GM12878 (cell line): ENCODE measurements at regions not wholly inside any gene's neighbourhood (a gene's known extent, or its start where the extent isn't known, plus 50 kb on each side); places are given as distances from the start of the nearest gene placed in this dataset.

ENCODE experiments used
- ATAC-seq: fragments of 200-7000 bp; cut with Tn5 transposase; 3 replicates; pipeline ENCODE4 v1.9.1; 2020; ENCODE audit warnings: mild to moderate bottlenecking, moderate library complexity
- BruUV-seq: library from RNA; stranded (reverse); fragments of 400-500 nt; replicated peaks from 2 replicates; lab custom pipeline; 2021; lab: Mats Ljungman, UMichigan
- CTCF ChIA-PET: fragments of 300-600 bp; sonication (Branson Sonifier 250); formaldehyde crosslinking; extraction: SDS; loops from one replicate; lab custom pipeline; 2021; ENCODE audit warnings: inconsistent platforms; lab: Yijun Ruan, JAX
- POLR2A ChIA-PET: fragments of 350-600 bp; formaldehyde crosslinking; extraction: SDS; loops from one replicate; lab custom pipeline; 2021; ENCODE audit warnings: inconsistent platforms; lab: Charles Lee
- RAD21 ChIA-PET: fragments of 300-600 bp; sonication (Branson Sonifier 250); formaldehyde crosslinking; loops from one replicate; lab custom pipeline; 2023; ENCODE audit warnings: antibody characterized with exemption; ENCODE audit not compliant: unreplicated experiment; lab: Charles Lee
- SMC1A ChIA-PET: fragments of 300-600 bp; sonication (Branson Sonifier 250); formaldehyde crosslinking; loops from one replicate; lab custom pipeline; 2023; ENCODE audit not compliant: unreplicated experiment, uncharacterized antibody; lab: Charles Lee
- DNase-seq: peaks from one replicate; pipeline ENCODE4 v3.0.0-alpha.2; 2011; ENCODE audit warnings: low read depth, low spot score
- FAIRE-seq: peaks from 3 replicates; lab custom pipeline; 2011; peaks lifted over from hg19 to GRCh38; lab: Jason Lieb, UNC
- H2AFZ ChIP-seq: 2 replicates; pipeline ENCODE4 v1.6.0; 2011; ENCODE audit warnings: low read depth, low read length, control low read depth; ENCODE audit not compliant: control insufficient read depth
- H3K27ac ChIP-seq: 2 replicates; pipeline ENCODE4 v1.5.1; 2011; ENCODE audit warnings: control low read depth; ENCODE audit not compliant: control insufficient read depth, insufficient read depth
- H3K27me3 ChIP-seq, 2 experiments: replicated peaks in 1 of 2; 2 replicates each; pipeline versions ENCODE4 v1.6.0 to v1.6.1; 2011; ENCODE audit warnings: low read length in 1 of 2; ENCODE audit not compliant: control insufficient read depth in 2 of 2, insufficient read depth in 2 of 2
- H3K36me3 ChIP-seq, 2 experiments: 2 replicates each; pipeline ENCODE4 v1.5.1; 2011; ENCODE audit warnings: low read length in 1 of 2; ENCODE audit not compliant: control insufficient read depth in 2 of 2, insufficient read depth in 2 of 2
- H3K4me1 ChIP-seq: 2 replicates; pipeline ENCODE4 v1.6.1; 2011; ENCODE audit warnings: mild to moderate bottlenecking, low read length, moderate library complexity, mixed read lengths; ENCODE audit not compliant: control insufficient read depth, insufficient read depth
- H3K4me2 ChIP-seq: 2 replicates; pipeline ENCODE4 v1.6.0; 2011; ENCODE audit warnings: control low read depth; ENCODE audit not compliant: control insufficient read depth, insufficient read depth
- H3K4me3 ChIP-seq: fragments of 200-600 bp; sonication (generic); 2 replicates; pipeline ENCODE4 v1.5.1; 2016
- H3K79me2 ChIP-seq: 2 replicates; pipeline ENCODE4 v1.6.0; 2011; ENCODE audit warnings: low read length; ENCODE audit not compliant: control insufficient read depth, insufficient read depth
- H3K9ac ChIP-seq: 2 replicates; pipeline ENCODE4 v1.8.0; 2011; ENCODE audit warnings: low read length, control low read depth, mixed read lengths; ENCODE audit not compliant: control insufficient read depth, insufficient read depth
- H3K9me3 ChIP-seq: replicated peaks from 3 replicates; pipeline ENCODE4 v1.5.1; 2011; ENCODE audit warnings: mild to moderate bottlenecking, low read length; ENCODE audit not compliant: control insufficient read depth, insufficient read depth
- H4K20me1 ChIP-seq: 2 replicates; pipeline ENCODE4 v1.6.0; 2011; ENCODE audit not compliant: control insufficient read depth, insufficient read depth
- DPF2 ChIP-seq: fragments of 450-650 bp; IDR thresholded peaks from 2 replicates; pipeline ENCODE4 v1.6.1; 2017; ENCODE audit warnings: mild to moderate bottlenecking
- ETV6 ChIP-seq, 2 experiments: fragments of 450-650 bp in 1 of 2; IDR thresholded peaks in 1 of 2; conservative IDR thresholded peaks in 1 of 2; 2 replicates each; pipeline ENCODE4 v1.6.1; 2014; ENCODE audit warnings: antibody characterized with exemption in 1 of 2, borderline replicate concordance in 1 of 2, low read depth in 1 of 2, mild to moderate bottlenecking in 1 of 2, moderate library complexity in 1 of 2
- IKZF1 ChIP-seq: fragments of 450-650 bp; conservative IDR thresholded peaks from 2 replicates; pipeline ENCODE4 v1.6.1; 2017; ENCODE audit warnings: antibody characterized with exemption, mild to moderate bottlenecking
- IKZF2 ChIP-seq, 2 experiments: fragments of 450-650 bp; IDR thresholded peaks; 2 replicates each; pipeline ENCODE4 v1.6.1; 2017; ENCODE audit warnings: mild to moderate bottlenecking in 2 of 2, moderate library complexity in 2 of 2
- NFIC ChIP-seq: IDR thresholded peaks from 2 replicates; pipeline ENCODE4 v1.6.1; 2012; ENCODE audit warnings: low read depth, mild to moderate bottlenecking, inconsistent platforms, low read length, moderate library complexity
- NR2C1 ChIP-seq: fragments of 450-650 bp; IDR thresholded peaks from 2 replicates; pipeline ENCODE4 v1.6.1; 2017; ENCODE audit warnings: antibody characterized with exemption, mild to moderate bottlenecking, moderate library complexity
- NR2F1 ChIP-seq: fragments of 450-650 bp; conservative IDR thresholded peaks from 2 replicates; pipeline ENCODE4 v1.6.1; 2017; ENCODE audit warnings: mild to moderate bottlenecking
- RELA ChIP-seq: fragments of 450-650 bp; IDR thresholded peaks from 2 replicates; pipeline ENCODE4 v1.8.0; 2014; ENCODE audit warnings: borderline replicate concordance; ENCODE audit not compliant: partially characterized antibody
- RELB ChIP-seq: fragments of 450-650 bp; IDR thresholded peaks from 2 replicates; pipeline ENCODE4 v1.6.1; 2017; ENCODE audit warnings: low read depth, mild to moderate bottlenecking, moderate library complexity
- RUNX3 ChIP-seq: IDR thresholded peaks from 2 replicates; pipeline ENCODE4 v1.6.1; 2012; ENCODE audit warnings: low read length, inconsistent platforms
- WGBS: methylation state at CpG from one replicate; pipeline ENCODE4 v1.1.6; 2016; ENCODE audit warnings: low lambda C conversion rate; ENCODE audit not compliant: insufficient replicate concordance, insufficient coverage; ENCODE audit errors: missing lambda C conversion rate; 5-methylcytosine and 5-hydroxymethylcytosine counted together
- in situ Hi-C: fragments of 300-500 bp; cut with MboI; formaldehyde crosslinking; loops from 9 replicates; pipeline ENCODE4 v1.14.3; 2018; ENCODE audit warnings: mixed read lengths
- intact Hi-C: fragments of 100-400 bp; cut with micrococcal nuclease; formaldehyde crosslinking; loops from one replicate; pipeline ENCODE4 v1.14.2; 2022; ENCODE audit not compliant: unreplicated experiment
- TF ChIP-seq, protein P1 (sequence below): IDR thresholded peaks from 2 replicates; pipeline ENCODE4 v1.6.1; 2012; ENCODE audit warnings: low read depth, low read length, improper control_type of control experiment

- intact Hi-C loops, result loop anchor here (5.0 kb wide), 1 partner anchor 71 kb away; the partner anchor contains the start of gene PIK3CG
- Histone ChIP-seq H3K4me2 (no peak overlapping the region), H2AFZ (no peak overlapping the region; the same call in 1 of the 2 replicates), H3K79me2 (no peaks in the 10 kb centered on the region), H3K9me3 (no peaks in the 10 kb centered on the region), H4K20me1 (no peaks in the 10 kb centered on the region), H3K4me3 (no peak overlapping the region), H3K27ac (no peak overlapping the region), H3K36me3 (no peaks in the 10 kb centered on the region), H3K4me1 (peaks cover 11% of the 10 kb centered on the region), H3K27me3 (no peaks in the 10 kb centered on the region; a peak in 1 of 4 replicates), H3K9ac (no peak overlapping the region)
- BruUV-seq, result no TSS peak
- in situ Hi-C loops, result loop anchor here (10.0 kb wide), 2 partner anchors 929 to 1079 kb away; no protein-coding TSS in a partner anchor
- ATAC-seq (peak; percentile 87), DNase-seq (peak; percentile 24), FAIRE-seq (peak; percentile 23)
- SMC1A ChIA-PET, result interaction anchor here (0.6 to 6.8 kb wide), 3 partner anchors 8 to 1241 kb away, joined by 3 to 142 read pairs (median 6); no protein-coding TSS in a partner anchor
- POLR2A ChIA-PET, result no interaction called here
- RAD21 ChIA-PET, result interaction anchor here (0.9 to 1.1 kb wide), 2 partner anchors 69 to 152 kb away, joined by 3 read pairs; partner anchors contain the start of gene PIK3CG
- TF ChIP-seq NFIC (0 out of 2 replicates have a peak, but pooled peaks have one; percentile 43), DPF2 (0 out of 2 replicates have a peak, but pooled peaks have one; percentile 46), NR2F1 (peak; percentile 38; the same call in 1 of the 2 replicates), RELB (peak; percentile 69; the same call in 1 of the 2 replicates), RELA (peak; percentile 55), RUNX3 (peak; percentile 83), IKZF1 (peak; percentile 55; the same call in 1 of the 2 replicates), ETV6 (conservative IDR thresholded peaks at IDR 0.05 in 1 of 2, IDR thresholded peaks at IDR 0.05 in 1 of 2; ENCODE audit: borderline replicate concordance in 1 of 2, low read depth in 1 of 2) (0 out of 4 replicates have a peak, but pooled peaks of 1 of the 2 experiments have one; percentile 21), IKZF2 (IDR thresholded peaks at IDR 0.05) (peak; percentile 38 to 57; a peak in 3 of 4 replicates), NR2C1 (no peak)
- TF ChIP-seq, protein P1, sequence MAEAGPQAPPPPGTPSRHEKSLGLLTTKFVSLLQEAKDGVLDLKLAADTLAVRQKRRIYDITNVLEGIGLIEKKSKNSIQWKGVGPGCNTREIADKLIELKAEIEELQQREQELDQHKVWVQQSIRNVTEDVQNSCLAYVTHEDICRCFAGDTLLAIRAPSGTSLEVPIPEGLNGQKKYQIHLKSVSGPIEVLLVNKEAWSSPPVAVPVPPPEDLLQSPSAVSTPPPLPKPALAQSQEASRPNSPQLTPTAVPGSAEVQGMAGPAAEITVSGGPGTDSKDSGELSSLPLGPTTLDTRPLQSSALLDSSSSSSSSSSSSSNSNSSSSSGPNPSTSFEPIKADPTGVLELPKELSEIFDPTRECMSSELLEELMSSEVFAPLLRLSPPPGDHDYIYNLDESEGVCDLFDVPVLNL, result no peak
- 33% methylated on average over 1 of the region's 1 CpG for WGBS
- CTCF ChIA-PET, result interaction anchor here (0.7 to 7.1 kb wide), 4 partner anchors 91 to 381 kb away, joined by 3 to 203 read pairs (median 4); no protein-coding TSS in a partner anchor
Observed at GRCh38 chr7:106795877-106796231, 69.2 kb upstream of the PIK3CG start.
